ENCODE measurements at regions not wholly inside any gene's neighbourhood (a gene's known extent, or its start where the extent isn't known, plus 50 kb on each side); places are given as distances from the start of the nearest gene placed in this dataset.

DNA sequence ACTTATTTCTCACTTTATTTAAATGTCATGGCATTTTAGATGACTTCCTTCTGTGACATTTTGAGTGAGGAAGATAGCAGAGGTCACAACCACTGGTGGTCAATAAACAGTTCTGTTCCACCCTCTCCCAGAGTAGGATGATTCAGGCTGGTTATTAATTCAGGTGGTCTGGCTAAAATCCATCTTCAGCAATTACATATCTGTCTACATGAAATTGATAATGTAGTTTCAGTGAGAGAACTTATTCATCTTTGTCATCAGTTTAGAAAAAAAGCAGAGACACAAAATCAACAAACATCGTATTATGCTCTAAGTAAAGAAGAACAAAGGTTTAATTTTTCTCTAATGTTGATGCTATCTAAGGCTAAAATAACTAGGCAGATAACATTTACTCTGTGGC is 525.5 kb downstream of the TENT5A start:
- Histone ChIP-seq H3K4me1 (ENCODE audit: control insufficient read depth, low read length) (no peaks in the 10 kb centered on the region), H3K4me2 (ENCODE audit: low read length) (no peak overlapping the region), H3K27ac (ENCODE audit: low read depth, low read length) (no peak overlapping the region), H3K4me3 (ENCODE audit: low read length) (no peak overlapping the region), H4K20me1 (ENCODE audit: control insufficient read depth, insufficient read depth, low read depth, low read length) (no peaks in the 10 kb centered on the region), H3K9me3 (ENCODE audit: control insufficient read depth, insufficient read depth, low read length) (no peaks in the 10 kb centered on the region), H3K36me3 (ENCODE audit: control insufficient read depth, low read length) (no peaks in the 10 kb centered on the region), H3K79me2 (ENCODE audit: control insufficient read depth, low read length) (no peaks in the 10 kb centered on the region), H3F3A (ENCODE audit: control insufficient read depth, insufficient read depth) (no peaks in the 10 kb centered on the region), H3K9me2 (replicated peaks; ENCODE audit: control insufficient read depth, low read length) (no peaks in the 10 kb centered on the region), H3K27me3 (ENCODE audit: control insufficient read depth, low read length) (no peaks in the 10 kb centered on the region)
- no peak for TF ChIP-seq EZH2phosphoT487 (IDR thresholded peaks at IDR 0.05; ENCODE audit: borderline replicate concordance, low read length)
- TF ChIP-seq, protein P1, sequence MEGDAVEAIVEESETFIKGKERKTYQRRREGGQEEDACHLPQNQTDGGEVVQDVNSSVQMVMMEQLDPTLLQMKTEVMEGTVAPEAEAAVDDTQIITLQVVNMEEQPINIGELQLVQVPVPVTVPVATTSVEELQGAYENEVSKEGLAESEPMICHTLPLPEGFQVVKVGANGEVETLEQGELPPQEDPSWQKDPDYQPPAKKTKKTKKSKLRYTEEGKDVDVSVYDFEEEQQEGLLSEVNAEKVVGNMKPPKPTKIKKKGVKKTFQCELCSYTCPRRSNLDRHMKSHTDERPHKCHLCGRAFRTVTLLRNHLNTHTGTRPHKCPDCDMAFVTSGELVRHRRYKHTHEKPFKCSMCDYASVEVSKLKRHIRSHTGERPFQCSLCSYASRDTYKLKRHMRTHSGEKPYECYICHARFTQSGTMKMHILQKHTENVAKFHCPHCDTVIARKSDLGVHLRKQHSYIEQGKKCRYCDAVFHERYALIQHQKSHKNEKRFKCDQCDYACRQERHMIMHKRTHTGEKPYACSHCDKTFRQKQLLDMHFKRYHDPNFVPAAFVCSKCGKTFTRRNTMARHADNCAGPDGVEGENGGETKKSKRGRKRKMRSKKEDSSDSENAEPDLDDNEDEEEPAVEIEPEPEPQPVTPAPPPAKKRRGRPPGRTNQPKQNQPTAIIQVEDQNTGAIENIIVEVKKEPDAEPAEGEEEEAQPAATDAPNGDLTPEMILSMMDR (IDR thresholded peaks at IDR 0.05; ENCODE audit: low read depth, low read length, poor library complexity, severe bottlenecking): no peak

DNA sequence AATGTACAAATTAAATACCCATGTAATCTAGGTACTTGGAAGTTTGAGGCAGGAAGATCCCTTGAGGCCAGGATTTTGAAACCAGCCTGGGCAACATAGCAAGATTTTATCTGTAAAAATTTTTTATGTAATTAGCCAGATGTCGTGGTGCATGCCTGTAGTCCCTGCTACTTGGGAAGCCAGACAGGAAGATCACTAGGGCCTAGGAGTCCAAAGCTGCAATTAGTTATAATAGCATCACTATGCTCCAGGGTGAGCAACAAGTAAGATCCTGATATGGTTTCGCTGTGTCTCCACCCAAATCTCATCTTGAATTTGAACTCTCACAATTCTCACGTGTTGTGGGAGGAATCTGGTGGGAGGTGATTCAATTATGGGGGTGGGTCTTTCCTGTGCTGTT is 535.8 kb downstream of the TENT5A start:
- no peaks in the 10 kb centered on the region for H4K20me1 ChIP-seq (ENCODE audit: control insufficient read depth, insufficient read depth, low read depth, low read length)

DNA sequence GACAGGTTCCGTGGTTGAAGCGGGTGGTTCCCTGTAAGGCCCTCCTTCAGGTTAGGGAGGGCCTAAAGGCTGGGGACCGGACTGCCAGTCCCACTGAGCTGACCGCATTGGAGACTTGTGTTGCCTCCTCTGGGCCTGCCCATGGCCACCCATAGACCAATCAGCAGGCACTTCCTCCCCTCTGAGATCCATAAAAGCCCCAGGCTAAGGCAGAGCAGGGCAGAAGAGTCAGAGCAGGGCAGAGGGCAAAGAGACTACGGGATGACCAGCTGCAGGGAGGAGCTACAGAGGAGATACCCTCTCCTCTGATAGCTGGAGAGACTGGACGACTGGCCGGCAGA is 537.4 kb downstream of the TENT5A start:
- H3K27me3 ChIP-seq (ENCODE audit: control insufficient read depth, low read length): no peaks in the 10 kb centered on the region
- no peaks in the 10 kb centered on the region for H3K9me3 ChIP-seq (ENCODE audit: control insufficient read depth, insufficient read depth, low read length)
- no peaks in the 10 kb centered on the region for H3F3A ChIP-seq (ENCODE audit: control insufficient read depth, insufficient read depth)
- no peaks in the 10 kb centered on the region for H3K79me2 ChIP-seq (ENCODE audit: control insufficient read depth, low read length)
- H3K36me3 ChIP-seq (ENCODE audit: control insufficient read depth, low read length): no peaks in the 10 kb centered on the region
- no peak overlapping the region for H3K27ac ChIP-seq (ENCODE audit: low read depth, low read length)
- no peaks in the 10 kb centered on the region for H3K9me2 ChIP-seq (replicated peaks; ENCODE audit: control insufficient read depth, low read length)
- no peaks in the 10 kb centered on the region for H4K20me1 ChIP-seq (ENCODE audit: control insufficient read depth, insufficient read depth, low read depth, low read length)
- no peak for TF ChIP-seq EZH2phosphoT487 (IDR thresholded peaks at IDR 0.05; ENCODE audit: borderline replicate concordance, low read length)
- TF ChIP-seq, protein P1 (IDR thresholded peaks at IDR 0.05; ENCODE audit: low read depth, low read length, poor library complexity, severe bottlenecking): no peak
- H3K4me3 ChIP-seq (ENCODE audit: low read length): no peak overlapping the region
- no peak overlapping the region for H3K4me2 ChIP-seq (ENCODE audit: low read length)
- no peaks in the 10 kb centered on the region for H3K4me1 ChIP-seq (ENCODE audit: control insufficient read depth, low read length)

More for the DNA sequence above, 535.8 kb downstream of the TENT5A start:
- Histone ChIP-seq H3K36me3 (ENCODE audit: control insufficient read depth, low read length) (no peaks in the 10 kb centered on the region), H3K27ac (ENCODE audit: low read depth, low read length) (no peak overlapping the region), H3K4me2 (ENCODE audit: low read length) (no peak overlapping the region), H3K27me3 (ENCODE audit: control insufficient read depth, low read length) (no peaks in the 10 kb centered on the region), H3K9me2 (replicated peaks; ENCODE audit: control insufficient read depth, low read length) (no peaks in the 10 kb centered on the region), H3K4me1 (ENCODE audit: control insufficient read depth, low read length) (no peaks in the 10 kb centered on the region), H3K79me2 (ENCODE audit: control insufficient read depth, low read length) (no peaks in the 10 kb centered on the region), H3F3A (ENCODE audit: control insufficient read depth, insufficient read depth) (no peaks in the 10 kb centered on the region), H3K4me3 (ENCODE audit: low read length) (no peak overlapping the region), H3K9me3 (ENCODE audit: control insufficient read depth, insufficient read depth, low read length) (no peaks in the 10 kb centered on the region; the same call in 1 of the 2 replicates)
- no peak for TF ChIP-seq EZH2phosphoT487 (IDR thresholded peaks at IDR 0.05; ENCODE audit: borderline replicate concordance, low read length)
- TF ChIP-seq, protein P1 (IDR thresholded peaks at IDR 0.05; ENCODE audit: low read depth, low read length, poor library complexity, severe bottlenecking): no peak

Data from DOHH2 (cell line).